ENCODE measurements at regions not wholly inside any gene's neighbourhood (a gene's known extent, or its start where the extent isn't known, plus 50 kb on each side); places are given as distances from the start of the nearest gene placed in this dataset.
"Not testable (repeated sequence)": the region's sequence is repeated elsewhere in the genome, so short reads cannot be mapped to it uniquely, and the experiment has no call there.

GRCh38 chr14:83981676-83982258, 1548.2 kb upstream of the FLRT2 start:
- DNase-seq, result not testable (repeated sequence)

GRCh38 chr14:83988275-83988674, 1541.7 kb upstream of the FLRT2 start:
- DNase-seq, result no peak

- DNase-seq, result no peak
Measured at GRCh38 chr14:83991666-83992065, 1538.3 kb upstream of the FLRT2 start.

- no peak for DNase-seq
Measured at GRCh38 chr14:83992857-83993256, 1537.1 kb upstream of the FLRT2 start.

GRCh38 chr14:83993545-83993944, 1536.4 kb upstream of the FLRT2 start:
- no peak for DNase-seq

- no peak for DNase-seq
Measured at GRCh38 chr14:83994020-83994419, 1535.9 kb upstream of the FLRT2 start.

- no peak for DNase-seq
Measured at GRCh38 chr14:84001023-84001422, 1528.9 kb upstream of the FLRT2 start.

GRCh38 chr14:84003346-84003745, 1526.6 kb upstream of the FLRT2 start:
- DNase-seq, result no peak

GRCh38 chr14:84006643-84007155, 1523.2 kb upstream of the FLRT2 start:
- DNase-seq, result peak; percentile 95

GRCh38 chr14:84013424-84013823, 1516.5 kb upstream of the FLRT2 start:
- no peak for DNase-seq

- no peak for DNase-seq
Measured at GRCh38 chr14:84017495-84017894, 1512.4 kb upstream of the FLRT2 start.

GRCh38 chr14:84021433-84021832, 1508.5 kb upstream of the FLRT2 start:
- no peak for DNase-seq

GRCh38 chr14:84024231-84024820, 1505.6 kb upstream of the FLRT2 start:
- no peak for DNase-seq

- DNase-seq, result no peak
Measured at GRCh38 chr14:84025106-84026012, 1504.6 kb upstream of the FLRT2 start.

- DNase-seq, result no peak
Measured at GRCh38 chr14:84027351-84027750, 1502.6 kb upstream of the FLRT2 start.

- DNase-seq, result no peak
Measured at GRCh38 chr14:84028080-84028604, 1501.8 kb upstream of the FLRT2 start.

GRCh38 chr14:84029246-84029645, 1500.7 kb upstream of the FLRT2 start:
- no peak for DNase-seq

GRCh38 chr14:84029720-84030119, 1500.2 kb upstream of the FLRT2 start:
- no peak for DNase-seq

- no peak for DNase-seq
Measured at GRCh38 chr14:84036840-84037239, 1493.1 kb upstream of the FLRT2 start.

- no peak for DNase-seq
Measured at GRCh38 chr14:84037593-84037992, 1492.4 kb upstream of the FLRT2 start.

GRCh38 chr14:84040101-84040500, 1489.8 kb upstream of the FLRT2 start:
- DNase-seq, result no peak

- DNase-seq, result no peak
Measured at GRCh38 chr14:84041421-84041820, 1488.5 kb upstream of the FLRT2 start.

GRCh38 chr14:84042992-84043391, 1487.0 kb upstream of the FLRT2 start:
- DNase-seq, result no peak
